H9 (cell line): ENCODE measurements at regions not wholly inside any gene's neighbourhood (a gene's known extent, or its start where the extent isn't known, plus 50 kb on each side); places are given as distances from the start of the nearest gene placed in this dataset.

Source experiments
- DNase-seq: peaks from one replicate; pipeline ENCODE4 v3.0.0-alpha.2; 2017
- H2AFZ ChIP-seq: one replicate; pipeline ENCODE4 v1.6.1; 2013; ENCODE audit warnings: mild to moderate bottlenecking, low read length, control low read depth, moderate library complexity
- H2AK5ac ChIP-seq: 2 replicates; pipeline ENCODE4 v1.6.1; 2013; ENCODE audit warnings: low read length, control low read depth, mixed read lengths; ENCODE audit not compliant: insufficient read length
- H2BK120ac ChIP-seq: one replicate; pipeline ENCODE4 v1.6.1; 2013; ENCODE audit warnings: low read depth, mild to moderate bottlenecking, low read length, control low read depth, inconsistent platforms; ENCODE audit not compliant: poor library complexity, severe bottlenecking
- H2BK12ac ChIP-seq: 2 replicates; pipeline ENCODE4 v1.6.1; 2013; ENCODE audit warnings: low read length, control low read depth, mixed read lengths, low read depth; ENCODE audit not compliant: insufficient read length
- H2BK15ac ChIP-seq: 2 replicates; pipeline ENCODE4 v1.6.1; 2013; ENCODE audit warnings: low read depth, low read length, control low read depth
- H2BK20ac ChIP-seq: one replicate; pipeline ENCODE4 v1.6.1; 2013; ENCODE audit warnings: low read depth, mild to moderate bottlenecking, low read length, control low read depth, inconsistent platforms; ENCODE audit not compliant: poor library complexity, severe bottlenecking
- H2BK5ac ChIP-seq: 2 replicates; pipeline ENCODE4 v1.6.1; 2013; ENCODE audit warnings: low read length, control low read depth, mixed read lengths; ENCODE audit not compliant: insufficient read length
- H3K14ac ChIP-seq: 2 replicates; pipeline ENCODE4 v1.6.1; 2013; ENCODE audit warnings: low read length, control low read depth; ENCODE audit not compliant: insufficient read depth
- H3K18ac ChIP-seq: 2 replicates; pipeline ENCODE4 v1.6.1; 2013; ENCODE audit warnings: low read depth, mild to moderate bottlenecking, mixed read lengths, low read length, control low read depth; ENCODE audit not compliant: insufficient read length
- H3K23ac ChIP-seq: 2 replicates; pipeline ENCODE4 v1.6.1; 2013; ENCODE audit warnings: low read length, control low read depth, mixed read lengths, low read depth; ENCODE audit not compliant: insufficient read length
- H3K23me2 ChIP-seq: 2 replicates; pipeline ENCODE4 v1.6.1; 2013; ENCODE audit warnings: low read depth, mild to moderate bottlenecking, mixed read lengths, low read length, control low read depth; ENCODE audit not compliant: insufficient read length, poor library complexity, severe bottlenecking
- H3K27ac ChIP-seq: 2 replicates; pipeline ENCODE4 v1.5.1; 2013; ENCODE audit warnings: low read length, control low read depth, mixed read lengths, low read depth; ENCODE audit not compliant: insufficient read length
- H3K27me3 ChIP-seq: 2 replicates; pipeline ENCODE4 v1.6.1; 2013; ENCODE audit warnings: low read length, control low read depth, inconsistent platforms; ENCODE audit not compliant: insufficient read depth
- H3K4ac ChIP-seq: 2 replicates; pipeline ENCODE4 v1.6.1; 2013; ENCODE audit warnings: low read depth, mild to moderate bottlenecking, control low read depth, inconsistent platforms, low read length, moderate library complexity
- H3K4me1 ChIP-seq: 2 replicates; pipeline ENCODE4 v1.6.1; 2013; ENCODE audit warnings: low read length, control low read depth, inconsistent platforms; ENCODE audit not compliant: insufficient read depth
- H3K4me2 ChIP-seq: 2 replicates; pipeline ENCODE4 v1.6.1; 2013; ENCODE audit warnings: low read length, control low read depth, mixed read lengths; ENCODE audit not compliant: insufficient read length, insufficient read depth
- H3K56ac ChIP-seq: 2 replicates; pipeline ENCODE4 v1.6.1; 2013; ENCODE audit warnings: low read depth, mild to moderate bottlenecking, mixed read lengths, low read length, control low read depth; ENCODE audit not compliant: insufficient read length
- H3K79me1 ChIP-seq: 2 replicates; pipeline ENCODE4 v1.6.1; 2013; ENCODE audit warnings: low read depth, mild to moderate bottlenecking, moderate library complexity, low read length, control low read depth, inconsistent platforms; ENCODE audit not compliant: insufficient read depth, poor library complexity, severe bottlenecking
- H3K79me2 ChIP-seq: 2 replicates; pipeline ENCODE4 v1.6.1; 2013; ENCODE audit warnings: low read length, control low read depth, inconsistent platforms; ENCODE audit not compliant: insufficient read depth
- H3K9ac ChIP-seq: 2 replicates; pipeline ENCODE4 v1.6.1; 2013; ENCODE audit warnings: low read length, control low read depth, mixed read lengths; ENCODE audit not compliant: insufficient read length; ENCODE audit errors: extremely low read depth
- H3K9me3 ChIP-seq: one replicate; pipeline ENCODE4 v1.6.1; 2013; ENCODE audit warnings: low read depth, low read length, inconsistent platforms; ENCODE audit not compliant: control insufficient read depth
- H3T11ph ChIP-seq: one replicate; pipeline ENCODE4 v1.6.1; 2013; ENCODE audit warnings: mild to moderate bottlenecking, low read length, control low read depth, inconsistent platforms
- H4K20me1 ChIP-seq: one replicate; pipeline ENCODE4 v1.6.1; 2013; ENCODE audit not compliant: control insufficient read depth, insufficient read length, insufficient read depth
- H4K5ac ChIP-seq: 2 replicates; pipeline ENCODE4 v1.6.1; 2013; ENCODE audit warnings: low read depth, mild to moderate bottlenecking, mixed read lengths, low read length, control low read depth; ENCODE audit not compliant: insufficient read length
- H4K8ac ChIP-seq: replicated peaks from 2 replicates; pipeline ENCODE4 v1.6.1; 2013; ENCODE audit warnings: low read length, control low read depth, mixed read lengths, low read depth; ENCODE audit not compliant: insufficient read length
- H4K91ac ChIP-seq: 2 replicates; pipeline ENCODE4 v1.6.1; 2013; ENCODE audit warnings: low read depth, mild to moderate bottlenecking, moderate library complexity, mixed read lengths, low read length, control low read depth; ENCODE audit not compliant: insufficient read length
- H3K27ac Mint-ChIP-seq, 3 experiments: 2 replicates in 2 of 3; 3 replicates in 1 of 3; pipeline ENCODE4 v1.8.0; 2020 to 2021; ENCODE audit warnings: mixed read lengths in 3 of 3, mild to moderate bottlenecking in 1 of 3, moderate library complexity in 1 of 3
- H3K27me3 Mint-ChIP-seq: 2 replicates; pipeline ENCODE4 v1.8.0; 2021; ENCODE audit warnings: low read depth, mild to moderate bottlenecking, moderate library complexity, mixed read lengths
- H3K36me3 Mint-ChIP-seq, 3 experiments: 2 replicates in 2 of 3; 3 replicates in 1 of 3; pipeline ENCODE4 v1.8.0; 2020 to 2021; ENCODE audit warnings: low read depth in 3 of 3, mixed read lengths in 3 of 3; ENCODE audit not compliant: insufficient read depth in 1 of 3
- H3K4me1 Mint-ChIP-seq, 2 experiments: 2 replicates each; pipeline ENCODE4 v1.8.0; 2020; ENCODE audit warnings: mixed read lengths in 2 of 2
- H3K4me3 Mint-ChIP-seq, 2 experiments: 2 replicates in 1 of 2; 3 replicates in 1 of 2; pipeline ENCODE4 v1.8.0; 2020 to 2021; ENCODE audit warnings: mild to moderate bottlenecking in 2 of 2, mixed read lengths in 2 of 2, moderate library complexity in 1 of 2
- H3K9me3 Mint-ChIP-seq, 2 experiments: 2 replicates in 1 of 2; 3 replicates in 1 of 2; pipeline ENCODE4 v1.8.0; 2020; ENCODE audit warnings: mild to moderate bottlenecking in 2 of 2, mixed read lengths in 2 of 2, moderate library complexity in 1 of 2
- CTCF ChIP-seq: fragments of 200-600 bp; sonication (generic); conservative IDR thresholded peaks from 3 replicates; pipeline ENCODE4 v1.8.0; 2021; ENCODE audit warnings: antibody characterized with exemption, mild to moderate bottlenecking
- WGBS: extraction: QIAGEN DNeasy Blood & Tissue Kit; methylation state at CpG from one replicate; pipeline ENCODE4 v1.1.7; 2013; ENCODE audit warnings: missing lambda C conversion rate, low lambda C conversion rate, mixed read lengths; ENCODE audit not compliant: insufficient read length; ENCODE audit errors: extremely low coverage; 5-methylcytosine and 5-hydroxymethylcytosine counted together

- Histone ChIP-seq H3K4me2 (peak overlapping the region; percentile 38), H2BK20ac (no peak overlapping the region), H3K56ac (no peak overlapping the region), H3K4me1 (peaks cover 13% of the 10 kb centered on the region; the same call in 1 of the 2 replicates), H3T11ph (no peak overlapping the region), H2BK15ac (no peak overlapping the region), H2BK12ac (no peak overlapping the region), H3K27ac (peak overlapping the region; percentile 54), H3K79me2 (no peaks in the 10 kb centered on the region), H2AK5ac (no peak overlapping the region), H2AFZ (no peak overlapping the region), H3K18ac (peak overlapping the region; percentile 94), H3K9ac (no peak overlapping the region), H3K79me1 (no peaks in the 10 kb centered on the region), H2BK5ac (no peak overlapping the region), H4K8ac (no peak overlapping the region), H4K20me1 (no peaks in the 10 kb centered on the region), H3K23ac (no peak overlapping the region), H3K14ac (peak overlapping the region; percentile 97), H2BK120ac (peak overlapping the region; percentile 94), H3K4ac (no peak overlapping the region; the same call in 1 of the 2 replicates), H3K23me2 (peaks cover 8% of the 10 kb centered on the region), H4K91ac (peak overlapping the region; percentile 99), H3K27me3 (no peaks in the 10 kb centered on the region), H3K9me3 (peaks cover 23% of the 10 kb centered on the region), H4K5ac (no peak overlapping the region)
- H3K27me3 Mint-ChIP-seq = peaks cover 27% of the 10 kb centered on the region
- peaks cover 20 to 42% (median 37%) of the 10 kb centered on the region in 3 experiments for H3K36me3 Mint-ChIP-seq
- WGBS = no CpG with 5 or more reads among the region's 19 CpGs
- peaks cover 38 to 39% of the 10 kb centered on the region in 2 experiments for H3K9me3 Mint-ChIP-seq
- peak overlapping the region; percentile 49 to 67; a peak in 4 of 5 replicates for H3K4me3 Mint-ChIP-seq
- peak; percentile 96 for DNase-seq
- H3K27ac Mint-ChIP-seq = peak overlapping the region; percentile 96 to 98 (median 96)
- no peak for TF ChIP-seq CTCF
- peaks cover 45 to 51% of the 10 kb centered on the region in 2 experiments for H3K4me1 Mint-ChIP-seq
These were observed 255.6 kb downstream of the ERMARD start for GRCh38 chr6:170006900-170007467.
